Stomach (tissue), 4 donors: ENCODE measurements at regions not wholly inside any gene's neighbourhood (a gene's known extent, or its start where the extent isn't known, plus 50 kb on each side); places are given as distances from the start of the nearest gene placed in this dataset.

ENCODE experiments used
- EP300 ChIP-seq: sonication (generic); formaldehyde crosslinking; IDR thresholded peaks from one replicate; pipeline ENCODE4 v1.6.1; 2017; ENCODE audit warnings: antibody characterized with exemption
- POLR2A ChIP-seq, 4 donors: fragments of 450-650 bp; IDR thresholded peaks; one replicate each; pipeline ENCODE4 v1.6.1; 2016; ENCODE audit warnings: antibody characterized with exemption in 4 of 4, control low read depth in 2 of 4, mild to moderate bottlenecking in 1 of 4, moderate library complexity in 1 of 4
- POLR2AphosphoS5 ChIP-seq, 3 donors: sonication (generic); formaldehyde crosslinking; IDR thresholded peaks; one replicate each; pipeline ENCODE4 v1.6.1; 2016; ENCODE audit warnings: antibody characterized with exemption in 3 of 3
- TF ChIP-seq, protein P1 (sequence below), 7 experiments: fragments of 450-650 bp in 4 of 7; fragments of 200-600 bp in 3 of 7; sonication (generic) in 3 of 7; IDR thresholded peaks; one replicate each; pipeline ENCODE4 v1.5.1; 2016 to 2019; ENCODE audit warnings: antibody characterized with exemption in 7 of 7, control low read depth in 2 of 7, mild to moderate bottlenecking in 1 of 7

DNA sequence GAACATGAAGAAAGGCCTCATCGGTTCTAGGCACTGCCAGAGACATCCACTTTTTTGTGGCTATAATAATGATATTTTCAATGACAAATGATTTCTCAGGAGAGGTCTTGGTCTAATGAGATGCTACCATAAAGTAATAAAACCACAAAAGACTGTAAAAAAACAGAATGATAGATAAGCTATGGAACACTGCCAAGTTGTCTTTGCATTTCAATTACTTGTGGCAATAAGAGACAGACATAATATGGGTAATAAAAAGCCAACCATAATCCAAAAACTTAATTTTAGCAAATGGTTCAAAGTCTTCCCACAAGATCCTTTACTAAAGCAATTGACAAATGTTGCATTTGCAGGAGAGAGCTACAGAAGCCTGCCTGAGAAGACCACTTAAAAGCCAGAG is 292.5 kb downstream of the ATPSCKMT start:
- TF ChIP-seq, protein P1, sequence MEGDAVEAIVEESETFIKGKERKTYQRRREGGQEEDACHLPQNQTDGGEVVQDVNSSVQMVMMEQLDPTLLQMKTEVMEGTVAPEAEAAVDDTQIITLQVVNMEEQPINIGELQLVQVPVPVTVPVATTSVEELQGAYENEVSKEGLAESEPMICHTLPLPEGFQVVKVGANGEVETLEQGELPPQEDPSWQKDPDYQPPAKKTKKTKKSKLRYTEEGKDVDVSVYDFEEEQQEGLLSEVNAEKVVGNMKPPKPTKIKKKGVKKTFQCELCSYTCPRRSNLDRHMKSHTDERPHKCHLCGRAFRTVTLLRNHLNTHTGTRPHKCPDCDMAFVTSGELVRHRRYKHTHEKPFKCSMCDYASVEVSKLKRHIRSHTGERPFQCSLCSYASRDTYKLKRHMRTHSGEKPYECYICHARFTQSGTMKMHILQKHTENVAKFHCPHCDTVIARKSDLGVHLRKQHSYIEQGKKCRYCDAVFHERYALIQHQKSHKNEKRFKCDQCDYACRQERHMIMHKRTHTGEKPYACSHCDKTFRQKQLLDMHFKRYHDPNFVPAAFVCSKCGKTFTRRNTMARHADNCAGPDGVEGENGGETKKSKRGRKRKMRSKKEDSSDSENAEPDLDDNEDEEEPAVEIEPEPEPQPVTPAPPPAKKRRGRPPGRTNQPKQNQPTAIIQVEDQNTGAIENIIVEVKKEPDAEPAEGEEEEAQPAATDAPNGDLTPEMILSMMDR (IDR thresholded peaks at IDR 0.05): no peak
- TF ChIP-seq POLR2A (IDR thresholded peaks at IDR 0.05) (no peak), EP300 (no peak), POLR2AphosphoS5 (IDR thresholded peaks at IDR 0.05) (no peak)
